ENCODE measurements at regions not wholly inside any gene's neighbourhood (a gene's known extent, or its start where the extent isn't known, plus 50 kb on each side); places are given as distances from the start of the nearest gene placed in this dataset.

DNA sequence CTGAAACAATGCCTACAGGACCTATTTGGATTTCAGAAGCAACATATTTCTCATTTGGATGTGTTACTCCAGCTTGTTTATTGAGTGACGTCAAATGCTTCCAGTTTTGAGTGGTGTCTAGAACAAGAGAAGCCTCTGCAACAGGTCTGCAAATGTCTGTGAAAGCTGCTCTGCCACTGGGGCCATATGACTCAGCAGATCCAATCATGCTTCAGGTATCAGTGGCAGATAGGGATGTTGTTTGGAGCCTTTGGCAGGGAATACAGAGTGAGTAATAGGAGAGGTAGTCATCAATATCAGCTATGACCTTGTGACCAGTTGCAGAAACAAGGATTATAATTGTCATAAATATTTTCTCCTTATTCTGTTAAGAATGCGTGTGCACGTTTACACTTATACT is 141.1 kb upstream of the ZXDA start:
- DNase-seq = no peak

DNA sequence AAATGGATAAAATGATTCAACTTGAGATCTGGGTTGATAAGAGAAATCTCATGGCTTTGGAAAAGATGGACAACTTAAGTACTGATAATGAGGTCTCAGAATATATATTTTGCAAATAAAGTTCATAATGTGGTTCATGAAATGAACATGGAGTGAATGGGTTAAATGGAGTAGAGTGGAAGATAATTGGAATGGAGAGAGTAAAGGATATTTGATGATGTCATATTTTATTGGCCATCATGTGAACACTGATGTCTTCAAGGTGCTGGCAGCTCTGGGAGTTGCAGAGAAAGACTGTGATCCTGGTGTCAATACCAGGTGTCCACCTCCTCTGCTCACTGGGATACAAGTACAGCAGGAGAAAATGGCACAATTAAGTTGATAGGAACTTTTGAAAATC is 133.9 kb upstream of the ZXDA start:
- DNase-seq = no peak

GRCh38 chrX:58025979-58026378 is 115.7 kb upstream of the ZXDA start:
- peak; percentile 56 for DNase-seq

- no peak for DNase-seq
Measured at GRCh38 chrX:57985951-57986350, 75.7 kb upstream of the ZXDA start.

DNA sequence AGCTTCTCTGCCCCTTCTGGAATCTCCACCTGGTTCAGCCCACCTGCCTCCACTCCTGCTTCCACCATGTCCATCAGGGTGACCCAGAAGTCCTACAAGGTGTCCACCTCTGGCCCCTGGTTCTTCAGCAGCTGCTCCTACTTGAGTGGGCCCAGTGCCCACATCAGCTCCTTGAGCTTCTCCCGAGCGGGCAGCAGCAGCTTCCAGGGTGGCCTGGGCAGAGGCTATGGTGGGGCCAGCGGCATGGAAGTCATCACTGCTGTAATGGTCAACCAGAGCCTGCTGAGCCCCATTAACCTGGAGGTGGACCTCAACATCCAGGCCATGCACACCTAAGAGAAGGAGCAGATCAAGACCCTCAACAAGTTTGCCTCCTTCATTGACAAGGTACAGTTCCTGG is 74.4 kb upstream of the ZXDA start:
- no peak for DNase-seq

DNA sequence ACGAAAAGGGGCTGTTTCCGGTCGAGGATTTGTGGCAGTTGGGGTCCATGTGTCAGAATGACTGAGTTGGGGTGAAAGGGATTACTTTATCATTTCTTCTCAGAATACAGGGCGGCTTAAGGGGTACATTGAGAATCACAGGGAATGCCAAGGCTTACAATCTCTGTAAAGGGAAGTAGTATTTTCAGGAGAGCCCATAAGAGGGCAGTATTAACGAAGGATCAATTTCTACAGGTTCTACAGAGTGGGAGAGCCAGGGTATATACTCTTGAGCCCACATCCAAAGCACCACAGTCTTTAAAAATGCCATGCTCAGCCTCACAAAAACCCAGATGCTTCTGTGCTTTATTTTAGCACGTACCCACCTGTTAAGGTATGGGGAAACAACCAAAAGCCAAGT is 67.7 kb upstream of the ZXDA start:
- no peak for DNase-seq

GRCh38 chrX:57964975-57965374 is 54.7 kb upstream of the ZXDA start:
- no peak for DNase-seq
